SU-DHL-6 (cell line): ENCODE measurements at regions not wholly inside any gene's neighbourhood (a gene's known extent, or its start where the extent isn't known, plus 50 kb on each side); places are given as distances from the start of the nearest gene placed in this dataset.
"Not testable (repeated sequence)": the region's sequence is repeated elsewhere in the genome, so short reads cannot be mapped to it uniquely, and the experiment has no call there.

Experiments
- H2AFZ ChIP-seq: fragments of 200-600 bp; sonication (generic); 2 replicates; pipeline ENCODE4 v1.6.1; 2014; ENCODE audit warnings: low read depth, mild to moderate bottlenecking, moderate library complexity, mixed read lengths, antibody characterized with exemption, low read length; ENCODE audit not compliant: severe bottlenecking
- H3F3A ChIP-seq: fragments of 200-600 bp; shearing (Covaris generic); 2 replicates; pipeline ENCODE4 v1.6.0; 2016; ENCODE audit warnings: antibody characterized with exemption, mild to moderate bottlenecking; ENCODE audit not compliant: insufficient read depth
- H3K27ac ChIP-seq: fragments of 200-600 bp; sonication (generic); 2 replicates; pipeline ENCODE4 v1.5.1; 2016; ENCODE audit warnings: low read depth, mild to moderate bottlenecking, low read length, moderate library complexity, mixed read lengths
- H3K27me3 ChIP-seq: fragments of 200-600 bp; sonication (generic), shearing (Covaris generic); 2 replicates; pipeline ENCODE4 v1.6.0; 2014; ENCODE audit warnings: mild to moderate bottlenecking, low read length
- H3K36me3 ChIP-seq: fragments of 200-600 bp; sonication (generic); 2 replicates; pipeline ENCODE4 v1.6.1; 2014; ENCODE audit warnings: mild to moderate bottlenecking, low read length, mixed read lengths
- H3K4me2 ChIP-seq: fragments of 300-600, 200-600 bp; shearing (Covaris generic), sonication (generic); 2 replicates; pipeline ENCODE4 v1.6.0; 2014; ENCODE audit warnings: low read length, low read depth, mild to moderate bottlenecking; ENCODE audit not compliant: poor library complexity, severe bottlenecking
- H3K4me3 ChIP-seq: fragments of 200-600 bp; sonication (generic); 2 replicates; pipeline ENCODE4 v1.5.1; 2014; ENCODE audit warnings: antibody characterized with exemption, low read length, mild to moderate bottlenecking, mixed read lengths; ENCODE audit not compliant: insufficient read depth, poor library complexity, severe bottlenecking
- H3K79me2 ChIP-seq: fragments of 200-600 bp; sonication (generic); 2 replicates; pipeline ENCODE4 v1.6.1; 2014; ENCODE audit warnings: mild to moderate bottlenecking, low read length, moderate library complexity; ENCODE audit not compliant: insufficient read depth
- H3K9ac ChIP-seq: fragments of 200-600 bp; sonication (generic); 2 replicates; pipeline ENCODE4 v1.7.0; 2014; ENCODE audit warnings: mild to moderate bottlenecking, low read length
- H3K9me2 ChIP-seq: fragments of 200-600 bp; sonication (generic); replicated peaks from 2 replicates; pipeline ENCODE4 v1.6.1; 2014; ENCODE audit warnings: low read length; ENCODE audit not compliant: insufficient read depth
- H3K9me3 ChIP-seq: fragments of 200-600 bp; sonication (generic); 2 replicates; pipeline ENCODE4 v1.6.1; 2014; ENCODE audit warnings: low read length, mixed read lengths; ENCODE audit not compliant: insufficient read depth
- H4K20me1 ChIP-seq: fragments of 200-600 bp; sonication (generic); 2 replicates; pipeline ENCODE4 v1.6.1; 2014; ENCODE audit warnings: low read depth, mild to moderate bottlenecking, antibody characterized with exemption, low read length, moderate library complexity, mixed read lengths
- EZH2phosphoT487 ChIP-seq: fragments of 200-600 bp; sonication (generic), shearing (Covaris generic); conservative IDR thresholded peaks from 2 replicates; pipeline ENCODE4 v1.6.1; 2018; ENCODE audit warnings: mild to moderate bottlenecking, antibody characterized with exemption, low read length, moderate library complexity, mixed read lengths
- TF ChIP-seq, protein P1 (sequence below): fragments of 200-600 bp; sonication (generic); IDR thresholded peaks from one replicate; pipeline ENCODE4 v1.5.1; 2017; ENCODE audit warnings: antibody characterized with exemption, mild to moderate bottlenecking, low read length, moderate library complexity; ENCODE audit not compliant: insufficient read depth, poor library complexity, severe bottlenecking

DNA sequence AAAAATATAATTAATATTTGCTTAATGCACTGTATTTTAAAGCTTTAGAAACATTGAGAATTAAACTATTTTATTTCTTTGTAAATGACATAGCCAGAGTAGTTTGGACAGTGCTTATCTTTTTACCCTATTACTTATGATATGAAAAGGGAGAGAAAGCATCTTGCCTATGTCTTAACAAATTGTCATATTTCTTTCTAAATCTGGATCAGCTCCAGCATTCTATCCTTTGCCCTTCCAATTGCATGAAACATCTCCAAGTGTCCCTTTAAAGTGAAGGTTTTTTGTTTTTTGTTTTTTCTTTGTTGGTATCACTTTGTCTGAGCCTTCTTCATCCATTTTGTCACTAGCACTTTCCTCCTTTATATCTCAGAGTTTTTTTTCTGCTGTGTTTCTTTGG, 511.6 kb upstream of the FAM174A start:
- Histone ChIP-seq H3K79me2 (no peaks in the 10 kb centered on the region), H3K4me3 (no peak overlapping the region), H3F3A (no peaks in the 10 kb centered on the region), H3K36me3 (no peaks in the 10 kb centered on the region), H3K9me2 (no peaks in the 10 kb centered on the region), H3K27ac (no peak overlapping the region), H3K9ac (no peak overlapping the region), H3K27me3 (no peaks in the 10 kb centered on the region), H3K4me2 (no peak overlapping the region), H4K20me1 (no peaks in the 10 kb centered on the region), H3K9me3 (no peaks in the 10 kb centered on the region), H2AFZ (no peak overlapping the region)
- TF ChIP-seq EZH2phosphoT487 = no peak
- TF ChIP-seq, protein P1, sequence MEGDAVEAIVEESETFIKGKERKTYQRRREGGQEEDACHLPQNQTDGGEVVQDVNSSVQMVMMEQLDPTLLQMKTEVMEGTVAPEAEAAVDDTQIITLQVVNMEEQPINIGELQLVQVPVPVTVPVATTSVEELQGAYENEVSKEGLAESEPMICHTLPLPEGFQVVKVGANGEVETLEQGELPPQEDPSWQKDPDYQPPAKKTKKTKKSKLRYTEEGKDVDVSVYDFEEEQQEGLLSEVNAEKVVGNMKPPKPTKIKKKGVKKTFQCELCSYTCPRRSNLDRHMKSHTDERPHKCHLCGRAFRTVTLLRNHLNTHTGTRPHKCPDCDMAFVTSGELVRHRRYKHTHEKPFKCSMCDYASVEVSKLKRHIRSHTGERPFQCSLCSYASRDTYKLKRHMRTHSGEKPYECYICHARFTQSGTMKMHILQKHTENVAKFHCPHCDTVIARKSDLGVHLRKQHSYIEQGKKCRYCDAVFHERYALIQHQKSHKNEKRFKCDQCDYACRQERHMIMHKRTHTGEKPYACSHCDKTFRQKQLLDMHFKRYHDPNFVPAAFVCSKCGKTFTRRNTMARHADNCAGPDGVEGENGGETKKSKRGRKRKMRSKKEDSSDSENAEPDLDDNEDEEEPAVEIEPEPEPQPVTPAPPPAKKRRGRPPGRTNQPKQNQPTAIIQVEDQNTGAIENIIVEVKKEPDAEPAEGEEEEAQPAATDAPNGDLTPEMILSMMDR = no peak

DNA sequence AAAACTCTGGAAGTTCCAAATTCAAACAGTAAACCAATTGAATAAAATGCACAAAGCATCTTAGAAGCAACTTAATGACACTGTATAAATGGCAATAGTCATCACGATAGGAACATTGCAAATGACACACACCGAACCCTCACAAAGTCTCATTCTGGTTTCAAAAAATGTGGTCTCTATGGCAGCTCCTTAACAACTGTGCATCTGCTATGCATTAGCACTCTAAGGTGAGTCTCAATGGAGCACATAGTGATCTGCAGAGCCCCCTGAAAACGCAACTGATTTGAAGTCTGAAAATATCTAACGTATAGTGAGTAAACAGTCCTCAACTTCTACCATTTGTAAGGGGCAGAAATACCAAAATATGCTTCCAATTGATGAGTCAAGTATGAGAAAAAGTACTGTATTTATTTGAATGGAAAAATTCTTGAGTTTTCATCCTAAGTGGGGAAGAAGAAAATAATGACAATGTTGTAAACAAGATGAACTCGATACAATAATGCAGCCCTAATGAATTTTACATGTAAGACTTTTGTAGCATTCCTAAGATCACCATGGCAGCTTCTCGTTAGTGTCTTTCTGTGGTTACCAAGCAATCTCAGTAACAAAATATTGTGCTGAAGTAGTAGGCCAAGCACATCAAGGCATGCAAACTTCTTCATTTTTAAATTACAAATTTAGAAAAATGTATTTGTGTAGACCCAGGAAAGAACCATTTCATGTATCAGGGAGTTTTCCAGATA, 517.5 kb upstream of the FAM174A start:
- H3K27ac ChIP-seq = no peak overlapping the region
- H3K4me2 ChIP-seq = no peak overlapping the region
- no peaks in the 10 kb centered on the region for H3K79me2 ChIP-seq
- no peak for TF ChIP-seq EZH2phosphoT487
- TF ChIP-seq, protein P1 = no peak
- no peak overlapping the region for H3K9ac ChIP-seq
- no peaks in the 10 kb centered on the region for H3K9me2 ChIP-seq
- no peaks in the 10 kb centered on the region for H3F3A ChIP-seq
- H3K27me3 ChIP-seq = no peaks in the 10 kb centered on the region
- H3K4me3 ChIP-seq = no peak overlapping the region
- H3K36me3 ChIP-seq = no peaks in the 10 kb centered on the region
- no peaks in the 10 kb centered on the region for H3K9me3 ChIP-seq
- no peak overlapping the region for H2AFZ ChIP-seq
- no peaks in the 10 kb centered on the region for H4K20me1 ChIP-seq

DNA sequence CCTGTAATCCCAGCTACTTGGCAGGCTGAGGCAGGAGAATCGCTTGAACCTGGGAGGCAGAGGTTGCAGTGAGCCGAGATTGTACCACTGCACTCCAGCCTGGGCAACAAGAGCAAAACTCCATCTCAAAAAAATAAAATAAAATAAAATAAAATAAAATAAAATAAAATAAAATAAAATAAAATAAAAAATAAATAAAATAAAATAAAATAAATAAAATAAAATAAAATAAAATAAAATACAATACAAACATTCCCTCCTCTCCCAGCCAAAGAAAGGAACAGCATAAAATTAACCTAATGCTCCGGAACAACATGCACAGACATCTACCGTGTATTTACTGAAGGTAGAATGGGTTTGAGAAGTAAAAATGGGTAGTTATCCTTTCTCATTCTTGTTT, 521.9 kb upstream of the FAM174A start:
- not testable (repeated sequence) for H2AFZ ChIP-seq

DNA sequence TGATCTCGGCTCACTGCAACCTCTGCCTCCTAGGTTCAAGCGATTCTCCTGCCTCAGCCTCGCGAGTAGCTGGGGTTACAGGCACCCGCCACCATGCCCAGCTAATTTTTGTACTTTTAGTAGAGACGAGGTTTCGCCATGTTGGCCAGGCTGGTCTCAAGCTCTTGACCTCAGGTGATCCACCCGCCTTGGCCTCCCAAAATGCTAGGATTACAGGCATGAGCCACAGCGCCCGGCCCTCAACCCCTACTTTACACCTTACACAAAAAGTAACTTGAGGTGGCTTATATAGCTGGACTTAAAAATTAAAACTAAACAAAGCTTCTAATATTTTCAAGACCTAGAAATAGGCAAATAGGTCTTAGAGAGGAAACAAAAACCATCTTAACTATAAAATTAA, 524.0 kb upstream of the FAM174A start:
- not testable (repeated sequence) for H3K4me3 ChIP-seq, H4K20me1 ChIP-seq, H3K27ac ChIP-seq, H3K36me3 ChIP-seq, H3K4me2 ChIP-seq, H3K79me2 ChIP-seq, H3K9me2 ChIP-seq, H3K27me3 ChIP-seq, H3K9me3 ChIP-seq, H3F3A ChIP-seq, H3K9ac ChIP-seq, H2AFZ ChIP-seq

More for the DNA sequence above, 521.9 kb upstream of the FAM174A start:
- H3K9me2 ChIP-seq, H3K9ac ChIP-seq, H3K36me3 ChIP-seq, H3K4me2 ChIP-seq, H3F3A ChIP-seq, H3K27ac ChIP-seq, H3K79me2 ChIP-seq, H3K9me3 ChIP-seq, H3K4me3 ChIP-seq, H4K20me1 ChIP-seq, H3K27me3 ChIP-seq: not testable (repeated sequence)
